NCI-H510A treated with DMSO at 0.1 percent for 48 hours (cell line): ENCODE measurements at regions not wholly inside any gene's neighbourhood (a gene's known extent, or its start where the extent isn't known, plus 50 kb on each side); places are given as distances from the start of the nearest gene placed in this dataset.

ENCODE experiments used
- DNase-seq: peaks from one replicate; lab custom pipeline; 2025; lab: John Stamatoyannopoulos, UW

DNA sequence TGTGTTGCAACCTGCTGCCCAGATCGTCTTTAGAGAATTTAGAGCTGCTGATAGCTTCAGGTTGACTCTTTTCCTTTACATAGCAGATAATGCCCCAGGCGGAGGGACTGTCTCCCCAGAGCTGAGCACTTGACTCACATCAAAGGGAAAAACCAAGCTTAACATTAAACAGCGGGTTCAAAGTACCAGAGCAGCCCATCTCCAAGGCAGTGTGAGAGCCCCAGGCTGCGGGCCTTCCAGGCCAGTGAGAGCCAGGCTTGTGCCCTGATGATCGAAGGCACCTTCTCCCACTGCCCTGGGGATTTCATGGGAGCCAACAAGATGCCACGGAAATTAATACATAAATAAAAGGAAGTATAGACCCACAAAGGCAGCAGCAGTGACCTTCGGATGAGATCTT is 275.6 kb downstream of the XXYLT1 start:
- no peak for DNase-seq

DNA sequence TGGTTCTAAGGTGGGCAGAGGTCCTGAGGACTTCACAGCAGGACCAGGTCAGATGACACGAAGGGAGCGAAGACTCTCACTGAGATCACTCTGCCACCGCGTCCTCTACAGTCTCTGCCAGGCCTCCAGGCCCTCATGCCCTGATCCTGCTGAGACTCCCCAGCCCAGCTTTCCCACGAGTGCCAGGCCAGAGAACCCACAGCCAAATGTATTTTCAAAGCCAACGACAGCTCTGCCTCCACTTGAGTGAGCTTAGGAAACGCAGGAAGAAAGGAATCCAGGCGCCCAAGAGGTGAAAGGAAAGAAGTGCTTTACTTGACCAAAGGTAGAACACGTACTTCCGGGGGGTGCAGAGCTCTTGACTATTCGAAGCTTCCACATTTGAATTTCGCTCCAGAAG is 275.0 kb downstream of the XXYLT1 start:
- DNase-seq: no peak

DNA sequence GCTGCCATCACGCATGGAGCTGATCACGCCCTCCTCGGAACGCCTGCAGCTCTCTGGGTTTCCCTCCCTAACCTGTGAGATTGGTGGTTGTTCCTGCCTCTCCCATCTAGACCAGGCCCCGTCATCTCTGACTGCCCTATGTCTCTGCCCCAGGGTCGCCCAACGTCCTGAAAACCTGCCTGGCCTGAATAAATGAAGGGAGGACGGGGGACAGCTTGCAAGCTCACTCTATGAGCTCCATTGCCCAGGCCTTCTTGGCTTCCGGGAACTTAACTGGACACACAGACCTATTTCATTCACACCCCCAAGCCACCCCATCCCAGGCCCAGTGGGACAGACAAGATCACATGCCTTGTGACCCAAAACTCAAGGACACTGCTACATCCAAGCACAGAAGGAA is 274.2 kb downstream of the XXYLT1 start:
- DNase-seq: no peak

DNA sequence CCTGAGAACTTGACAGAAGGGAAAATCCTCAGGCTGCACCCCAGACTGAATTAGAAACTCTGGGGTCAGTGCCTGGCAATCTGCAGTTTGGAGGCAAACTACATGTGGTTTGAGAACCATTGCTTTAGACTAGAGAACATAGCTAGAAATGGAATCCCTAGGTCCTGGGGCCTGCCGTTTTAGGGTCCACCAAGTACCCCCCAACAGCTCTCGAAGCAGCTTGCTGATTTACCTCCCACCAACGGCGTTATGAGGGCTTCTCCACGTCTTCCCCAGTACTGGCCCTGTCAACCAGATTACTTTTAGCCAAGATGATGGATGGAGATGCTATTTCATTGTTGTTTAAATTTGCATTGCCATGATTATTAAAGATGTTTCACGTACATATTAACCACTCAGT is 272.5 kb downstream of the XXYLT1 start:
- DNase-seq: no peak

DNA sequence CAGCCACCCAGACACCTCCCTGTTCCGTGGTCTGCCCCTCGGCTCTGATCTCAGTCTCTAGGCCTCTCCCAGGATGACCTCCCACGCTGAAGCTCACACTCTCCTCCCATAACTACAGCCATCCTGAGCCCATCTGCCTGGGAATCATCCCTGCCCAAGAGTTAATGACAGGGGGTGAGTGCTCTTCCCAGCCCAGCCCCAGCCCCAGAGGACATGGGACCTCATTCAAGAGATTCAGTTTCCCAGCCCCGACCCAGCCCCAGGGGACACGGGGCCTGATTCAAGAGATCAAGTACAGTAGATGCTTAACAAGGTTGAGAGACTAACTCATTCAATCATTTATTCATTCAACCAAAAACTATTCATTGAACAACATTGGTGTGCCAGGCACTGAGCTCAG is 272.0 kb downstream of the XXYLT1 start:
- no peak for DNase-seq

DNA sequence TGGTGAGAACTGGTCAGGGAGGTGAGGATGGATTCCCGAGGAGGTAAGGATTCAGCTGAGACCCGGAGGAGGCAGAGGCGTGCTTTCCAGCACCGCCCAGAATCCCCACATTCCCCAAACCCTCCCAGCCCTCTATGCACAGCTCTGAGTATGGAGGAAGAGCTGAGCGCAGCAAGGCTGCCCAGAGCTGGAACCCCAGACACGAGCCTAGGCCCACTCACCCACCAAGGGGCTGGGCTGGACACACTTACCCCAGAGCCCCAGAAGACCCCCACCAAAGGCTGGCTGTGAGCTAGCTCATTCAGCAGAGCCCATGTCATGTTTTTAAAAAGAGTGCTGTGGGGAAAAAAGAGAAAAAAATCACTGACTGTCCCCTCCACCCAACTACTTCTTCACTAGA is 271.5 kb downstream of the XXYLT1 start:
- no peak for DNase-seq

DNA sequence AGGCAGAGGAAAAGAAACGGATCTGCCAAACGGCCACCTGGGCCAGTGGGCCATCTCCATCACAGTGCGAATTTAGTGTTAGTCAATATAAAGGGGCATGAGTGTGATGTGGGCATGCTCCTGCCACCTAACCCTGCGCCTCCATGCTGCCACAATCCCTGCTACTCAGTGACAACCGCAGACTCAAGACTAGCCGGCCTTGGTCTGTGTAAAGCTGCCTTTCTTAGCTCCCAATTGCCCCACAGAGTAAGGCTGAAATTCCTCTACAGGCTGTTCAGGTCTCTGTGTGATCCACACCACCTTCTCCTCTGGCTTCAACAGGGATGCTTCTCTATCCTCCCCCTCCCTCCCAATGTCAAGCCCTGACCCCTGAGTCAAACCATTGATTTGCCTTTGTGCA is 269.7 kb downstream of the XXYLT1 start:
- DNase-seq: no peak

DNA sequence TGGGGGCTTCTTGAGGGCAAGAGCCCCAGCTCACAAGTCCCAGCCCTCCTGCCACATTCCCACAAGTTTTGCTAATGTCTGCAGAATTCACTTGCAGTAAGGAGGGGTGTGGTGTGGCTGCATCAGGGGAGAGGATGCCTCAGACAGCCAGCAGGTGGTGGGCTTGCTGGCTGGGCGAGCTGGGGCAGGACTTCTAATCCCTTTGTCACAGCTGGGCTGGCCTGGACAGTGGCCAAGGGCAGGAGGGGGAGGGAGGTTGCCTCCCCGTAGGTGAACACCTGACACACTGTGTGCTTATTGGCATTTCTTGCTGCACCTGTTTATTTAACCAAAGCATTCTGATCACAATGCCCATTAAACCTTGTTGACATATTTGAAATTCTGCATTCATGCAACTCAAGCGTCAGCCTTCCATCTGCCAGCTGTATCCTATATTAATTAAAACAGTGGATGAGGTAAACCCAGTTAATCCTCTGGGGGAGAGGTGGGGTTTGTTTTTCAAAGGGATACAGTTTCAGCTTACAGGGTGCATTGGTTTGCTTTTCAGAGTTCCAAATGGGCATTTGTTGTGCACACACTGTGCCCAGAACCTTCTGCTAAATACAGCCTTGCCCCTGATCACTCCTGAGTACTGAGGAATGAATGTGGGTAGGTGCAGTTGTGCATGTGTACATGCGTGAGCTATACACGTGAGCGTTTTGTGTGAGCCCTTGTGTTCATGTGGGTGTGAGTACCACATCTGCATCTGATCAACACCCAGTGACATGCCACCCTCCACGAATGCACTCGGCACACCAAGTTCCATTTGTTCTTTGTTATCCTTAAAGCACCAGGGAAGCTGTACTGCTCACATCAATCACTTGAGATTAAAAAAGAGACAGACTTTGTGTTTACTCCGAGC is 268.7 kb downstream of the XXYLT1 start:
- peak; percentile 95 for DNase-seq

DNA sequence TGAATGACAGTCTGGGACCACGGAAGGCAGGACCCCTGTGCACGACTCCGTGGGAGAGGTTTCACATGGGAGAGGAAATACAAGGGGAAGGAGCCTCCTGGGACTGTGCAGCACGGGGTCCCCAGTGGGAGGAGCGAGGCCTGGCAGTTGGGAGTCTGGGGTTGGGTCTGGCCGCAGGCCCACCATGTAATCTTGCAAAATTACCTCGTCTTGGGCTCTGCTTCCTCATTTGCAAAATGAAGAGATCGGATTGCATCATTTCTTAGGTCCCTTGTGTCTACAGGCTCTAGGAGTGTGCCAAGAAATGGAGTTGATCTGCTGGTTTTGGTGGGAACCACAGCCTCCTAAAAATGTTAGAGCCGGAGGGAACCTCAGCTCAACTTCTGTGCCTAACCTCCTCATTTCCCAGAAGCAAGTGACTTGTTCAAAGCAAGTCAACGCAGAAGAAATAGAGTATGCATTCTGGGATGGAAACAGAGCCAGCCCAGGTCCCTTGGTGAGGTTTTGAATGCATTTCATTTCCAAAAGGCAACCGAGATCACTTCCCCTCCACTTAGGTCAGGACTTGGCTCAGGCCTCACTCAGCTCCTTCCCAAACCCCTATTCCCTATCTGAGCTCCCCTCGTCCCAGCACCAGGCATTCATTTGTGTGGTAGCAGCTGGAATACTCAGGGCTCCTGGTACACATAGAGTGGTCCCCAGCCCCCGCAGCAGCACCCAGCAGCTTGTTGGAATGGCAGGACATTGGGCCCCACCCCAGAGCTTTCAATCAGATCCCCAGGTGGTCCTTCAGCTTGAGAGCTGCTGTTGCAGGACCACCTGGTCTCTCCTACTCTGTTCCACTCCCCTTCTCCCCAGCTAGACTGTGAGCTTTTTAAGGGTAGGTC is 267.7 kb downstream of the XXYLT1 start:
- DNase-seq: no peak

DNA sequence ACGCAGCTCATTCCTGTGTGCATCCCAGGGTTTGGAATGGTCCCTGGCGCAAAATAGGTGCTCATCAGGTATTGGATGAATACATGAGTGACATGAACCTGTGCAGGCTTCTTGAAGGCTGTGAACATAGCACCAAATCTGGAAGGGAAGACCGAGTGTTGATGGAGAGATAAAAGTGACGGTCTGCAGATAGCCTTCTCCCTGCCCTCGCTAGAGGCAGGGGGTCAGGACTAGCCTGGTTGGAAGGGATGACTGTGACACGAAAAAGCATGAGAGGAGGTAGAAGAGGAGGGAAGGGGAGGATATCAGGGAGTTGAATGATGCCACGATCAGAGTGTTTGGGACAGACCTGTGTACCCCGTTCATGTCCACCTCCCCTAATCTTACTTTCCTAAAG is 267.1 kb downstream of the XXYLT1 start:
- DNase-seq: no peak

DNA sequence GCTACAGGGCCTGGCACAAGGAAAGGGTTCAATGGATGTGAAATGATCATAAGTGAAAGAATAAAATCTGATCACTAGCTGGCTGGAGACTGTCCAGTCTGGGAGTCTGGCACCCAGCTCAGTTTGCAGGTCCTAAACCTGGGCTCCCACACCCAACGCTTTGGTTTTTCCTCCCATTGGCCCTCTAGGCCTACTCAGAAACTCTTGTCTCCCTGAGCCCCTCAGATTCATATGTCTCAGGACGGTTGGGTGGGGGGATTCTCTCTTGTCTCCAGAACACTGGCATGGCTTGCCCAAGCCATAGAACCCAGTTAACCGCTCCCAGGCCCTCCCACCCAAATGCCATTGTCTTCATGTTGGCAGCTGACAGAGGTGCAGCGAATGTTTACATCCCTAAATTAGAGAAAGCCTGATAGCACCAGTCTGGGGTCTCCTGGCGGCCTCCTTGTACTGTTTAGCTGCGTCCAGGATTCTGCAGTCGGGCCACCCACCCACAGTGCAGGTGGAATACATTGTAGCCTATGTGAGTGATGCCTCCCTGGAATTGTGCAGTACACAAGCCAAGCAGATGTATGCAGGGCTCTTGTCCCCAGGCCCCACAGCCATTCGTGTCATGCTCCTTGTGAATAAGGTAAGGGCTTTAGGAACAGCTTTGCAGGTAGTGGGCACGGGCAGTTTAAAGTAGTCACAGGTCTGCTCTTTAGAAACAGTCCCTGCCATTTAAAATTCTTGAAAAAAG is 266.3 kb downstream of the XXYLT1 start:
- no peak for DNase-seq

DNA sequence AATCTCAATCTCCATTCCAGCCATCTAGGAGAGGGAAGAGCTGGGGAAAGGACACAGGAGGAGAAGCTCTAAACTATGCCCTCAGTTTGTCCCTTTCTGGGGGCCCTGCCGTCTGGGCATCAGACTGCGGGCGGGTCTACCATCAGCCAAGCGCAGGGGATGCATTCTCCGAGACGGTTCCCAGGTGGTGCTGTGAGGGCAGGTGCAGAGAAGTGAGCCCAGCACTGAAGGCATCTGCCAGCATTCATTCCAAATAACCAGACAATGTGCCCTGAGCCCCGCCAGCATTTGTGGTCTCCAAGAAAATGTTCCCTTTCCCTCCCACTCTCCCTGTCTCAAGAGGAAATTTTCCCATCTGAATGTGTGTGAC is 265.7 kb downstream of the XXYLT1 start:
- no peak for DNase-seq

DNA sequence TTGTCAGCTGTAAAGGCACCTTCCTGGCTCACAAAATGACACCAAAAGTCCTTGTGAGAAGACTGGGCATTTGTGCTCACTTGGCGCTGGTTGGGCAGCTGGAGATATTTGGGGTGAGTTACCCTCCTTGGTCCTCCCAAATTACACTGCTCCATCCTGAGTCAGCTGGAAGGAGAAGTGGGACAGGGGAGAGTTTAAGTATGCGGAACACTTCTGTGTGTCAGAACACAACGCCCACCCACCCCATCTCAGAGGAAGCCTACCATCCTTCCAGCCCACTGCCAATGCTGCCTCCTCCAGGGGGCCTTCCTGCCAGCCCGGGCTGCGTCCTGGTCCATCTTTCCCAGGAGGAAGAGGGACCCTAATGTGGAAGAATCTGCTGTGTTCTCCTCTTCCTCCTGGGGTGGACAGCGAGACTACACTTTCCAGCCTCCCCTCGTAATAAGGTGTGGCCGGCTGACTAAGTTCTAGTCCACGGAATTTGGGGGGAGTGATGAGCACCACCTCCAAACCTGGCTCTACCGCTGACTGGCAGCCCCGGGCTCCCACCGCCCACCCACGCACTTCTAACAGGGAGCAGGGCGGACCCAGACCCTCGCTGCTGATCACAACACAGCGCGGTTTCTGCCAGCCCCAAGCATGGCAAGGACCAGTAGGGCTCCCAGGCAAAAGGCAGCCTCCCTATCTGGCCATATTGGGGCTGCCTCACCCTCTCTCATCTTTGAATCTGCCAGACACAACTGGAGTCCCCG is 265.0 kb downstream of the XXYLT1 start:
- DNase-seq: no peak

DNA sequence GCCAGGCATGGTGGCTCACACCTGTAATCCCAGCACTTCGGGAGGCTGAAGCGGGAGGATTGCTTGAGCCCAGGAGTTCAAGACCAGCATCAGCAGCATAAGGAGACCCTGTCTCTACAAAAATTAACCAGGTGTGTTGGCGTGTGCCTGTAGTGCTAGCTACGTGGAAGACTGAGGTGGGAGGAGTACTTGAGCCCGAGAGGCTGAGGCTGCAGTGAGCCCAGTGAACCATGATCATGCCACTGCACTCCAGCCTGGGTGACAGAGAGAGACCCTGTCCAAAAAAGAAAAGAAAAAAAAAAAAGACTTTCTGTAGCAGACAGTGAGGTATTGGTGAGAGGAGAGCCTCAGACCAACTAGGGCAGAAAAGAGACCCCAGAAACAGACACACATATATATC is 263.8 kb downstream of the XXYLT1 start:
- no peak for DNase-seq

DNA sequence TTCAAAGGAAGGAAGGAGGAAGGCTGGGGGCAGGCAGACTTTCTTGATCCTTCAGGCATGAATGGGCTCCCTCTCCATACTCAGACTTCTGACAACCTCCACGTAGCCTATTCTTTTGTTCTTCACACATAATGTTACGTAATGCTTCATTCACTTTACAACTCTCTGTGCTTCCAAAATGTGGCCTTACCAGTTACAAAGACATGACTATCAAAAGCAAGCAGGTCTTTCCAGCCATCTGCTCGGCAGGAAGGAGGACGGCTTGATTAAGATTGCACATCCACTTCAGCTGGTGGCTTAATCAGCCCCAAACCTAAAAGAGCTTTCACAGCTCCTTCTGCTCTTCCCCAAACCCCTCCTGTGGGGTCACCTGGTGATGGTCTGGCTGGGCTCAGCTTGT is 263.2 kb downstream of the XXYLT1 start:
- DNase-seq: peak; percentile 27

DNA sequence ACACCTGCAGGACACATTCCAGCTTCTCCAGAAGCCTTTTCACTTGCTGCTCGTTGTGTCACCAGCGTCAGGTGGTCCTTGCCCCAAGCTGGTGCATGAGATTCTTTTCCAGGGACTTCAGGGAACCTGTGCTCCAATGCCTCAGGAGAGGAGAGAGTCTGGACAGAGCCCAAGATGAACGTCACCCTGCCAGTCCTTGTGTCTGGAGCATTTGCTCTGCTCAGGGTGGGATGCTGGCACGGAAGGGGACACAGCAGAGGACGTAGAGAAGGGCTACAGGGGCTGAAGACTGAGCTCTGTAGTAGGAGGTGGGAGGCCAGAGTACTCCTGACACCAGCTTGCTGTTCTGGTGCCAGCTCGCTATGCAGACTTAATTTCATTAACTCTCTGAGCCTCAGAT is 262.1 kb downstream of the XXYLT1 start:
- no peak for DNase-seq

DNA sequence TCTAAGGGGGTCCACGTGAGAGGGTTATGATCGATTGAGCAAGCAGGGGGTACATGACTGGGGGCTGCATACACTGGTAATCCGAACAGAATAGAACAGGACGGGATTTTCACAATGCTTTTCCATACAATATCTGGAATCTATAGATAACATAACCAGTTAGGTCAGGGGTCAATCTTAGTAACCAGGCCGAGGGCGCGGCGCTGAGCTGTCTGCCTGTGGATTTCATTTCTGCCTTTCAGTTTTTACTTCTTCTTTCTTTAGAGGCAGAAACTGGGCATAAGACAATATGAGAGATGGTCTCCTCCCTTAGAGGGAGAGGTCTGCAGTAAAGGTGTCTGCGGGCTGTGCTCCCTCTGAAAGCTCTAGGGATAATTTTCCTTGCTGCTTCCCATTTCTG is 261.3 kb downstream of the XXYLT1 start:
- DNase-seq: no peak

DNA sequence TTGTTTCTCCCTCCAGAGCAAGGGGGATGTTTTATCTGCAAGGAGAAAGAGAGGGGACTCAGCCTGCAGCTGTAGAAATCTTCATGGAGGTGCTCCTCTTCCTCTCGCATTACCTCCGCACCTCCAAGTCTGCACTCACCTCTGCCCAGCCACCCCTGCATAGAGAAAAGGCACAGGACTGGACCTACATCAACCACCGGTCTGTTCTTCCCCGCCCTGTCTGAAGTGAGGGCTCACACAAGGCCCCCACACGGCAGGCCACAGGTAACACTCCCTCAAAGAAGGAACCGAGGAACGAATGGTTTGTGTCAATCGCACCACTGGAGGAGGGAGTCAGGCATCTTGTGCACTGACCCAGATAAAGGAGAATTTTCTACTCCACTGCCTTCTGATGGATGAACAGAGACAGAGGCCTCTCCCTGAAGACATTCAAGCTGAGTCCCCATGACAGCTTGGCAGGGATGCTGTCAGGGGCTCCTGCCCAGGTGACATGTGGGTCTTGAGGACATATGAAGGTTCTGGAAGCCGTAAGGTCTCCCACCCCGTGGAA is 260.3 kb downstream of the XXYLT1 start:
- DNase-seq: no peak

DNA sequence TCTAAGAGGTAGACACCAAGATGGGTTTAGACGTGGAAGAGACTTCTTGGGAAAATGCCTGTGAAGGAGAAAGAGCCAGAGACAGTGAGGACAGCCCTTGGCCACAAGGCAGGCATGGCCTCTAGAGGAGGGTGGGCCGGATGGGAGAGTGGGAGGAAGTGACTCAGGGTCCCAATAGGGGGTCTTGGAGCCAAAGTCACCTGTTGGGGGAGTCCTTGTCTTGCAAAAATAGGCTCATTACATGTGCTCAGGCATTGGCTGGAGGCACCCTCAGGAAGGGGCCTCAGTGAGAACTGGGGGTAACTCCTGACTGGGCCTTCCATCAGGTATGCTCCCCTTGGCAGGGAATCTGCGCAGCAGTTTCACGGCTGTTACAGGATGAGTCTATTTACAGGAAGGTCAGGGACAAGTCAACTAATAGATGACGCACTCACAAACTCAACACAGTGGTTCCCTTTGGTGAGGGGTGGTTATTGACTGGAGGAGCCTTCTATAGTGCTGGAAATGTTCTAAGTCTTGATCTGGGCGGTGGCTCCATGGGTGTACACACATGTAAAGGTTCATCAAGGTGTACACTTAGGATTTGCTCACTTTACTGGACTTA is 259.6 kb downstream of the XXYLT1 start:
- no peak for DNase-seq

DNA sequence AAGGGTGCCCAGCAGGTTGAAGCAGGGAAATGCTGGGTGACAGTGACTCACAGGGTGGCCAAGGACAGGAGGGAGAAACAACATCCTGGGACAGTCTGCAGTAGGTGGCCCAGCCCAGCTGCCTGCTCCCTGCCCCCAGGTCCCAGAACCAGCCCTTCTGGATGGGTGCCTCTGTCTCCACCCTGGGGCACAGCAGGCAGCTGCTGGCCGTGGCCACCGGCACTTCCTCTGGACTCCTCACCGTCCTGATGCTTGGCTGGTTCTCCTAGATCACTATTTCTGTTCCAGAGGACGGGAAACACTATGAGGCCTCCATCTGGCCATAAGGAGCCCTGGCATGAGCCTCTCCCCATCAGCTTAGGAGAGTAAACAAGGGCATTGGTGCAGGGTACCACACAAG is 258.9 kb downstream of the XXYLT1 start:
- no peak for DNase-seq

DNA sequence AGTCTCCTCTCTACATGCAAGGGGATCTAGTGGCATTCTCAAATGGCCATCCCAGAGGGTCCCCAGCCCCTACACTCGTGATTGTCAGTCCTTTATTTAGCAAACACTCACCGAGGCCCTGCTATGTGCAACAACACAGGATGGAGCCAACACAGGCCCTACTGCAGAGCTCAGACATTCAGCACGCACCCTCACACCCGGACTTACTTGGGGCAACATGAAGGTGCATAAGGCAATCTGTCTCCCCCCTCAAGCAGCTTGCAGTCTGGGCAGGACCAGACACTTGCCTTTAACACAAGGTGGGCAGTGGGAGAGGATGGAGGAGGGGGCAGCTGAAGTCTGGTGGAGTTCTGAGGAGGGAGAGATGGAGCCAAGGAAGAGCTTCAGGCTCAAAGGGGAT is 258.4 kb downstream of the XXYLT1 start:
- DNase-seq: no peak
